GM18861 (cell line): ENCODE measurements at regions not wholly inside any gene's neighbourhood (a gene's known extent, or its start where the extent isn't known, plus 50 kb on each side); places are given as distances from the start of the nearest gene placed in this dataset.

Experiments used
- ATAC-seq: cut with Tn5 transposase; IDR thresholded peaks from one replicate; pipeline ENCODE4 v1.9.1; 2021; ENCODE audit not compliant: unreplicated experiment

DNA sequence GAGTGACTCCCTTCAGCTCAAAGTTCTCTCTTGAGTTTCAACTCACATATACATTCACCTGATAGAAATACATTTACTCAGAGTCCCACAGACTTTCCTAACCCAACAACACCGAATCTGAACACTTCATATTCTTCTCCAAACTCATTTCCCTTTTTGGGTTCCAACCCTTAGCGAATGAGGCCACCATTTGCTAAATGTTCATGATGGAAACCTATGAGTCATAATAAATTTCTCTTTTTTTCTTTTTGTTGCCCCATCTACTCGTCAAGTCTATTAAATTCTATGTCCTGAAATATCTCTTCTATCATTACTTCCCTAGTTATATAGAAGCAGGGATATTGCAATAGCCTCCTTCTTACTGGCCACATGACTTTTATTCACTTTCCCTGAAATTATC, 100.1 kb downstream of the HLX start:
- no peak for ATAC-seq

DNA sequence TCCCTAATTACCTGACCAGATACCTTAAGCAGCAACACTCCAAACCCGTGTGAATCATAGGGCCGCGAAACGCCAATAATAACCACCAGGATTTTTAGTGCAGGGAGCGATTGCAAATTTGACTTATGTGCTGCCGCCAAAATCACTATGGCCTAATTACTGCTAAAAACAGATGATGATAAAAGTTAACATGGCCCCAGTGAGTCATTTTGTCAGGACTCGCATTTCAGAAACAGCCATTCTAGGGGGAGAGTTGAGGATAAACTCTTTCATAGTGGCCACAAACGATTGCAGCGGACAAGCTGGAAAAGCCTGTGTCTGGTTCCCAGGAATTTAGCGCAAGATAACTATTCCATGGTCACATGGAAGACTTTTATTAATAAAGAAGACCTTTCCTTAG, 103.4 kb downstream of the HLX start:
- no peak for ATAC-seq

DNA sequence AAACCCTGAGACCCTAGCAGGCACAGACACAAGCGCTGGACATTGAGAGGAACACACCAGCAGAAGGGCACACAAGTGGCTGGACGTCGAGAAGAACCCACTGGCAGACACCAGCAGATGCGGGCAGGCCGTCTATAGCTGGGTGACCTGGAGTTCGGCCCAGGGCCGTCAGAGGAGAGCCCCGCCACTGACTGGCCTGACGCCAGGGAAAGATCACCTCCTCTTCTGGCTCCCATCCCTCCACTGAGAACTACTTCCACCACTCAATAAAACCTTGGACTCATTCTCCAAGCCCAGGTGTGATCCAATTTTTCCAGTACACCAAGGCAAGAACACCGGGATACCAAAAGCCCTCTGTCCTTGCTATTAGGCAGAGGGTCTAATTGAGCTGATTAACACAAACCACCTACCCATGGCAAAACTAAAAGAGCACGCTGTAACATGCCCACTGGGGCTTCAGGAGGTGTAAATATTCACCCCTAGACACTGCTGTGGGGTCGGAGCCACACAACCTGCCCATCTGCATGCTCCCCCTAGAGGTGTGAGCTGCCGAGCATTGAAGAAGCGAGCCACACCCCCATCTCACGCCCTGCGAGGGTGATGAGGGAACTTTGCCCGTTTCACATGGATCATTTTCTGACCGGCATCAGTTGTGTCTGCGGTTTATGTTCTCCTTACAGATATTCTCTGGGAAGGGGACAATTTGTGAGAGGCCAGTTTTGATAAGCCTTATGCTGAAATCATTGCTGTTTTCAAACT, 104.8 kb downstream of the HLX start:
- no peak for ATAC-seq

DNA sequence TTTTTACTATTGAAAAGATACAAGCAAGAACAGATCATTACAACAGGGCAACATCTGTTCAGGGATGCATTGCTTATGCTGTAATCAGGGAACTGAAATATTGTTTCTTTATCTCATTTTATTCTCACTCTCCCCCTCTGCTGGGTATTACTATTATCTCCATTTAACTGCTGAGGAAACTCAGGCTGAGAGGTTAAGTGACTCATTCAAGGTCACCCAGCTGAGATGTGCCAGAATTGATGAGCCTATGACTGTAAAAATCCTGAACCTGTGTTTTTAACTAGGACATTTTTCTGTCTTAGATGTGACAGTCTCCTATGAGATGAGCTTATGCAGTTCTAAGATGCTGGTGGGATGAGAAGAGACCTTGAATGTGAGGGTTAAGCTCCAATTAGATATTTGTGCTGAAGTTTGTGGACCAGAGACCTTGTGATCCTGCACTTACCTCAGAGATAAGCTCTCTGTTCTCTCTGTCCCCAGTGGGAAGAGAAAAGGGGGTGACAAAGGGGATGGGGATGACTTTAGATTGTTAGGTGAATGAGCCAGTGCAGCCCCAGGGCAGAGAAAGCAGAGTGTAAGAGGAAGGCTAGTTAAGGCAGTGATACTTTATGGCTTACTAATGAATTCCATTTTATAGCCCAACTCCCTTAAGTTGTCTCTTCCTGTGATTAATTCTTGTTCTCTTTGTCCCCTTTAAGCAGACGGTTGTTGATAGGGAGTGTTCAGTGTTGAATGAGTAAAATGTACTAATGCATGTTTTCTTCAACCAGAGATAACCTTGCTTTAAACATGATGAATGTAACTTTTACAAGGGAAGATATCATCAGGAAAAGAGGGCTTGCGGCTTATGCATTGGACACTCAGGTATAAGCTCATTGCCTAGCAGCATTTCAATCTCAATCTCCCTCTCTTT, 111.4 kb downstream of the HLX start:
- ATAC-seq: no peak

DNA sequence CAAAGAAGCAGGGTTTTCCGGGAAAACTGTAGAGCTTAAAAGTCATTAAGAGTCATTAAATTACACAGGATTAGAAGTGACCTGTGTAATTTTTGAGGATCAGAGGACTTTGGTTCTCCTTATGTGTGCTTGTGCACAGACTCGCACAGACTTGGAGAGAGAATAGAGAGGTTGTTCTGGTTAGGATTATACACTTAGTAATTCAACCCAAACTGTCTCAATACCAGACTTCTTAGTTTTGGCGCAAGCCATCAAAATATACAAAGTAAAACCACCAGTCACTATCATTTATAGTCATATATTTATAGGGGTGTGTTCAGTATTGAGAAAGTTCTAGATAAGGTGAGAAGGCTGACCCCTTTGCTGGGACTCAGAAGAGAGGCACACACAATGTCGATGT, 112.3 kb downstream of the HLX start:
- no peak for ATAC-seq

DNA sequence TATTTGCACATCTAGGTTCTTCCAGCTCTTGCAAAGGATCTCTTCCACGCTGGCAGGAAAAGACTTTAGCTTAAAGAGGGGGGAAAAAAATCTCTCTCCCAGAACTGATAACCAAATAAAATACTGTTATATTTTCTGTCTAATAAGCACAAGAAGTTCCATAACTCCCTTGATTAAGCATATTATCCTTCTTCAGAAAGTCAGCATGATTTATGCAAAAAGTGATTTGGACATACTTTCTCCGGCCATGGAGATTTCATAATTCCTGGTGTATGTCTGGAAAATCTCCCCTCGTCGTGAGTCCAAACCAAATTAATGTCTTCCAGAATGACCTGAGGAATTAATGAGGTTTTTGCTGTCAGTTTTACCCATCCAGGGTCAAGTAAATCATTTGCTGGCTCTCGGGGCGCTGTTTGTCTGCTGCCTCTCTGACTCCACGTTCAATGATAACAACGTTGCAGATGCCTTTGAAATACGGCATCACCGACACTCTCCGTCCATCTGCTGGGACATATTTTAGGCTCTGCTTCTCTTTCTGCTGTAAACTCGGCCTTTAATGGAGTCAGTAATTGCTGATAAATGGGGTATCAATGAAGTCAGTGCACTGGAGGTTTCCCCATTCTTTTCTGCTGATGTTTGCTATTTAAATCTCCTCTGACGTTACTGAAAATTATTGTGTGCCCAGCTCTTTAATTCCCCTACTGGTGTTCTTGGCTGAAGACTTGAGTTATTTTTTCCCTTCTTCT, 112.9 kb downstream of the HLX start:
- ATAC-seq: no peak

DNA sequence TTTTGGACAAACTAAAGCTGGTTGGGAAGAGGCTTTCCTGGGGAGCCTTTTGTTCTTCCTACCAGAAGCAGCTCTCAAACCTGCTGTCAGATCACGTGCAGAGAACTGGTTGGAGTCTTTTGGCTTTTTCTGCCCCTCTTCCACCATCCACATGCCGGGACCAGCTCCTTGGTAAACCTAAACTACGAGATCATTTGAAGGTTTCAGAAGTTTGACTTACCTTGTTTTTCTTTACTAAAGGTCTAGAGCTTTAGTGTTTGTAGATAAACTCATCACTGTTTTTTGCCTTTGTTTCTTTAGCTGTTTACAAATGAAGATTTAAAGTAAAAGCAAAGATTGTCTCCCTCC, 113.4 kb downstream of the HLX start:
- no peak for ATAC-seq

DNA sequence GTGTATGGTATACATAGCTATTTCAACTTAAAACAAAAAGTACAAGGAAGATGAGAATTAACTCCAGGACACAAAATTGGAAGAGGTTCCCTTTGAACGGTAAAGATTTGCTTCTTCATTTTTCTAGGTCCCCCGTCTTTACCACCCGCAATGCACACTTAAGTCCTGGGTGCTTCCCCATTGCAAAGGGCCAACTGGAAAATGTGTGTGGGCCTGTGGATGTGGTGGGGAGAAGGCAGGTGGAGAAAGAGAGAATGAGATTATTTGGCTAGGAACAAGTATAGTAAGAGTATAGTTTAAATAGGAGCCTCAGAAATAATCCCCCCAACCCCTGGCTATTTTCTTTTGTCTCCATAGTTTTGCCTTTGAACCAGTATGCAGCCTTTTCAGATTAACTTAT, 115.4 kb downstream of the HLX start:
- ATAC-seq: no peak

DNA sequence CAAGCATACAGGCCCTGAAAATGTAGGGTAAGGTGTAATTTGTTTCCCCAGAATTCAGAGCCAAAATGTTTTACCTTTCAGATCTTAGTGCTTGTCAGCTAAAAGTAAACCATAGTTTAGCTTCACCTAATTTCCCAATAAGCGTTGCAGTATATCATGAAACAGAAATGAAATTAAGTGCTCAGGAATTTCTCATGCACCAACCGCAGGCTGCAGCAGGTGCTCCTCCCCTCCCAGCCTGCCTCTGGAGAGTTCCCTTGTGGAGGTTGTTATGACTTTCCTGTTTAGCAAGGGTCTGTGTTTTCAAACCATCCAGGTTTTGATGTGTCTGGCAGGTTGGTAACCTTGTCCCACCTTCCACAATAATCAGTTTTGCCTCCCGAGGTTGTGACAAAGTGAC, 118.5 kb downstream of the HLX start:
- ATAC-seq: no peak

DNA sequence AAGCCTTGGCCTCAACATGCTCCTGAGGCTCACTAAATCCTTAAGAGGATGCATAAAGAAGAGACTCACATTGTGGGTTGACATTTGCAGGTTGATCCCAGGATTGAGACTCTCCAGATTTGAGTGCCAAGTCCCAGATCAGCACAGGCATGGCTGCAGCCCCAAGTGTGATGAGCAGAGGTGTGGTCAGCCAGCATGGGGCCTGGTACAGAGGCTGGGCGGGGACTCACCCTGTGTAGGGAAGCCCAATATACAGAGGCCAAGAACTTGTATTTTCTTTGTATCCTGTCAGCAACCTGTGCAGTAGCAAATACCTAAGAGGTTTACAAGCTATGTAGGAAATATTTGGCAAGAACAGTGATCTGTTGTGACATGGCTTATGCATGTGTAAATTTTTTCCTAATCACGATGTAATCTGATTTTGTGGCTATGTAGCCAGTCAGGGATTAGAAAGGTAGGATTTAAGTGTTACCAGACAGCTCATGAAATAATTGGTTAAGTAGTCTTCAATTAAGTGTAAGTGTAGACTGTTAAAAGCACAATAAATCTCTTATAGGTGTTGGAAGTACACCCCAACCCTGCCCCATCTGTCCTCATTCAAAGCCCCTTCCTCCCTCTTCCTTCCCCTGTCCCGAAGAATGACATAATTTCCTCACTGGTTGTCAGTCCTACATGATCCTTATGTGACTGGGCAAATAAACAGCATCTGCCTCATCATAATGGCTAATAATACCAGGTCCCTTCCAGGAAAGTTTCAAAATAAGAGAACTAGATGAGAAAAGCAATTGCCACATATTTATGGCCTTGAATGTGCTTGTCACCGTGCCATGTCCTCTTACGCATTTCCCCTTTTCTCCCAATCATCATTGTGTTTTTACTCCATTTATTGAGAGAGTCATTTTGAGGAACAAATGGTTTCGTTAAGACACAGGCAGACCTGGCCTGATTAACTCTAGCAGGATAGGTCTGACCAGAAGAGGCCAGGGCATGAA, 120.9 kb downstream of the HLX start:
- ATAC-seq: no peak

DNA sequence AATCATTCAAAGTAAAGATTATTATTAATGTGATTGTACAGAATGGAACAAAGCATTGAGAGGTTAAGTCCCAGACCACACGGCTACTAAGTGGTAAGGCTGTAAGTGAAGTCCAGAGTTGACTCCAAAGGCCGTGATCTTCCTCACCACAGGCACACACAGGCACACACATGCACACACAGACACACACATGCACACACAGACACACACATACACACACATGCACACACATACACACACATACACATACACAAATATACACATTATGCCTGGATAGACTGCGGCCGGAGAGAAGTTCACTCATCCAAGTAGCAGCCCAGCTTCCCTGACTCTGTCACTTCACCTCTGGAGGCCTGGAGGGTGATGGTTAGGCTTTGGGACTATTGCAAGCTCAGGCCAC, 121.9 kb downstream of the HLX start:
- ATAC-seq: no peak

DNA sequence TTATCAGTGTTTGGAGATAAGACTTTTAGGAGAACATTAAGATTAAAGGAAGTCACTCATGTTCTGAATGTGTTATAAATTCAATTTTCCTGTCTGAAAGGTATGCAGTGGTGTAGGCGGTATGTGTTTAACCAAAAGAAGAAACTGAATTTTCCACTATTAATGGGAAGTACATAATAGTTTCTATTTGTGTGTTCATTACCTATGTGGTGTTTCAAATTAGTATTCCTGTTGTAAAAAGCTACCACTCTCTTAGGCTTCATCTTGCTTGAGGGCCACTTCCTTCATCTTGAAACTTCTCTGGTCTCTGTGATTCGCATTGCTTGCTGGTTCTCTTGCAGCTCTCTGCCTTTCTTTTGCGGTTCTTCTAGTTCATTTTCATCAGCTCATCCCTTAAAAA, 123.4 kb downstream of the HLX start:
- ATAC-seq: no peak

DNA sequence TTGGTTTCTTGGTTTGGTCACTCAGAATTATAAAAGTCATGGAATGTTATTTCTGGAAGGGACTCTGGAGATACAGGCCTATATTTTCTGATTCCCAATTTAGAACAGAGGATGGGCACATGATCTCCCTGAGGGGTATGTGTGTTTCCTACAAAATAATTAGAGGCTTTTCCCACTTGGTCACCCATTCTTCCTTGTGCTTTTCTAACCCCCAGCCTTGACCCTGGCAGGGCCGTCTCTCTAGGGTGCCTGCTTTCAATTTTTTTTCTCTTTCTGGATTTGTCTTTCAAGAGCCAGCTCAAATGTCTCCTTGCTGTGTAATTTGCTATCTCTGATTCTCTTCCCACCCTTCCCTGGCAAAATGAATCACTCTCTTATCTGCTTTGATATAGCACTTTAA, 131.9 kb downstream of the HLX start:
- ATAC-seq: no peak

DNA sequence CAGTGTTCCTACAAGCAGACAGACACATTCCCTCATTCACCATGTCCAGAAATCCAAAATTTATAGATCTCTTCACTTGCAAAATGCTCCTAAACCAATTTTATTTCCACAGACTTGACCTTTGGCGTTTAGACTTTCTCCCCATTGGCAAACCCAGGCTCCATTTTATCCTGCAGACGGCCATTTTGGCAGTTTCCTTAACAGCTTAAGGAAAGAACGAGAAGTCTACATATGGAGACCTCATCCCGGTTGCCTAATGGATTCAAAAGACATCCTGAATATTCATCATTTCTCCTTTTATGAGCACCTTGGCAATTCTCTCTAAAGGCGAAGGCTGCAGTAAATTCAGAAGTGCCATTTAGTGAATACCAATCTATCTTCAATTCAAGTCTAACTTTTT, 132.9 kb downstream of the HLX start:
- ATAC-seq: no peak

DNA sequence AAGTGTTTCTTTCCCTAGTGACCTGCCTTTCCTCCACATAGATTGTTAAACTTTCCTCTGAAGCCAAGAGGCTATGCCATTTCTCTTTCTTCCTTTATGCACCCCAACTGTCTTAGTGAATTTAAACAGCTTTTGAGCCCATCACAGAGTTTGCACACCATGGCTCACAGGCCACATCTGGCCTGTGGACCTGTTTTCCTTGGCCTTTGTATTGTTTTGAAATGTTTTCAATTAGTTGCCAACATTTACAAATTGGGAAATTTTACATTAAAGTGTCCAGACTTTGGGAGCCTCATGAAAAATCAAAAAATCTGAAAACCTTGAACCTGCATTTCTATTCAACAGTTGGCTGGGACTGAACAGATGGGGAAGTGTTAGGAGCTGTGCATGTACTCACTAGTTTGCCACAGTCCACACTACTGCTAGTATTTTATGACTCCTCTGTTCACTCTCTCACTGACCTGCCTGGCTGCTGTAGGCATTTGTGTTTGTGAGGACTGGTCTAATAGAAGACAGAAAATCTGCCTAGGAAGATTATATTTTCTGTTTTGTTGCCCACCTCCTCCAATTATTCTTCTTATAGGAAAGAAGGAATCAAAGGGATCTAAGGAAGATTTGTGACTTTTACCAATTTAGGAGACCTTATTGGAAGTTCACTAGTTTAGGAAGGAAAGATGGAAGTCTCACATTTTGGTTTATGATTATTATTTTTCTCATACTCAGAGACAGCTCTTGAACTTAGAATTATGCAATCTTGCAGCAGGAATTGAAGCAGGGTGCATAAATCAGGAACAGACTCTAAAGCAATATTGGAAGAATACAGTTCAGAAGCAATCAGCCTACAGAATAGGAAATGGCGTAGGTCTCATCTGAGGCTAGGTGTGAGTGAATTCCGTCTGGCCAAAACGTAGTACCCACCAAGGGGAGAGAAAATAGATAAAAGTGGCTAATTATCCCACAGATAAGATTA, 134.7 kb downstream of the HLX start:
- no peak for ATAC-seq

DNA sequence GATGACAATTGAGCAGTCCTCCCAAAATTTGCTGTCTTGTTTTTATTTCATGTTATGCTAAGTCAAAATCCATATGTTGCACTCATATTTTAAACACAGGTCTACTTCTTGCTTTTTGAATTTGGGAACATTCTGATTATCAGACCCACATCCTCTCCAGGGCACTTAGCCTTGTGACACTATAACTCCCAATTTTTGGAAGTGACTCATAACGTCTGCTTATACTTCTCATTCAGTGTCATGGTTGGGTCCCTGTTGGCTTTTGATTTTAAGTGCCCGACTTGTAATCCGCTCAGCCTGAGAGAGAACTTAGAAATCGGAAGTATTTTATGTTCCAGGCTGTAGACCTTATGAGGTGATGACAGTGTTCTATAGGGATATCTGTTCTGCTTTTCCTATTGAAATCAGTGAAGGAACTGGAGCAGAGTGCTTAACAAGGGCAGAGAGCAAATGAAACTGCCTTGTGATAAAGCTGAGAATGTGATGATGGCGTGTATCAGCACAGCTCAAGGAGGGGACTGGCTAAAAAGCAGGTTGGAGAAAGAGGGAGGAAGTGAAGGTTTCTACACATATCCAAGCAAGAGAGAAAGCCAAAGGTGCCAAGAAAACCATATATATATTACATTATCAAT, 136.0 kb downstream of the HLX start:
- no peak for ATAC-seq

DNA sequence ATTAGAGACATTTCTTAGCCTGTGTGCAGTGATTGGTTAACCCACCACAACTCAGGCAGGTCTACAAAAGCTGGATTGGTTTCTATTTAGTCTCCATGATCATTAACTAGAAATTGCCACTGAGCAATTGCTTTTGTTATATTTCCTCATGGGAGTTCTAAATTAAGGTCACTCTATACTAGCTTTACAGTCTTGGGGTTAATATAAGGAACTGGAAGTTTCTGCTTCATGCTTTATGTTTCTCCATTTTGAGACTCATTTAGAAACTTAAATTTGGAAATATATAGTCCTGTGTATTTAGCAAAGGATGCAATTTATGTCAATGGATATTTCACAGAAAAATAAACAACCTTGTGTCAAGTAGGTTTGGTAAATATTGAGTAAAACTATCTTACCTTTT, 137.5 kb downstream of the HLX start:
- ATAC-seq: no peak

DNA sequence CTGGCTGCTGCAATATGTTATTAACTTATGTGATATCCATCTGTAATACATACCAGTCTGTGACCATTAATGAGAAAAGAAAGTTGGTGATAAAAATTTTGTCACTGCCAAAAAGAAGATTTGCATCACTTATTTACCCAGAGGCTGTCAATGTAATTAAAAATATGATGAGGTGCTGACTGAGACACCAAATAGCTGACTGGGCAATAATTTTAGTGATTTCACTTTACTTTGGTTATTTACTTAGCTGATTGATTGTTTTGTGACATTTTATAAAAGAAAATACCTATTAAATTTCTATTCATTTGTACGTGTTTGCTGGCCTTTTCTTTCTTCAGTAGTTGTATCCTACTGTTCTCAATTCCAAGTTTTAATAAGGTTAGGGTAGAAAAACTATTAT, 139.2 kb downstream of the HLX start:
- ATAC-seq: no peak

DNA sequence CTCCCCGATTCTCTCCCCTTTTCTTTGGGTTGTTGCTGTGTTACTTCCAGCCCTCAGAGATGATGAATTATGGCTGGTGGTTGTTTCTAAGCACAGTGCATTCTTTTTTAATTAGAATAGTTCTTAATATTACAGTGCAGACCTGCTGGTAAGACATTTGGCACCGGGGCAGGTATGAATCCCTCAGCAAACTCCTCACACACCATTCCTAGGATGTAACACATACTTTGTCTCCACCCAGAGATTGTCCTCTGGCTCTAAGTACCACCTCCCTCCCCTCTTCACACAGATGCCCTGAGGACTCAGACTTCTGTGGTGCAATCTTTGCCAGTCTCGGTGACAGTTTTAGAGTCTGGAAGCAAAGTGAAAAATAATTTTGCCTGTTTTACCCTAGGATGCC, 143.1 kb downstream of the HLX start:
- ATAC-seq: no peak
